NCI-H1105 treated with DMSO at 0.1 percent for 48 hours (cell line): ENCODE measurements at regions not wholly inside any gene's neighbourhood (a gene's known extent, or its start where the extent isn't known, plus 50 kb on each side); places are given as distances from the start of the nearest gene placed in this dataset.
"Not testable (repeated sequence)": the region's sequence is repeated elsewhere in the genome, so short reads cannot be mapped to it uniquely, and the experiment has no call there.

ENCODE experiments used
- DNase-seq: peaks from one replicate; lab custom pipeline; 2025; lab: John Stamatoyannopoulos, UW

- DNase-seq: no peak
Measured at GRCh38 chr7:85716353-85716752, 529.5 kb upstream of the SEMA3D start.

- DNase-seq: no peak
Measured at GRCh38 chr7:85714951-85715350, 528.1 kb upstream of the SEMA3D start.

GRCh38 chr7:85714043-85714578 is 527.3 kb upstream of the SEMA3D start:
- DNase-seq: no peak

GRCh38 chr7:85713171-85713570 is 526.3 kb upstream of the SEMA3D start:
- no peak for DNase-seq

GRCh38 chr7:85711894-85712293 is 525.0 kb upstream of the SEMA3D start:
- DNase-seq: no peak

- no peak for DNase-seq
Measured at GRCh38 chr7:85710960-85711359, 524.1 kb upstream of the SEMA3D start.

- DNase-seq: no peak
Measured at GRCh38 chr7:85708221-85708620, 521.4 kb upstream of the SEMA3D start.

GRCh38 chr7:85705076-85705475 is 518.2 kb upstream of the SEMA3D start:
- no peak for DNase-seq

- DNase-seq: no peak
Measured at GRCh38 chr7:85703251-85704010, 516.6 kb upstream of the SEMA3D start.

GRCh38 chr7:85702348-85702747 is 515.5 kb upstream of the SEMA3D start:
- DNase-seq: no peak

GRCh38 chr7:85699482-85699881 is 512.6 kb upstream of the SEMA3D start:
- no peak for DNase-seq

GRCh38 chr7:85695533-85695932 is 508.7 kb upstream of the SEMA3D start:
- DNase-seq: no peak

- DNase-seq: no peak
Measured at GRCh38 chr7:85695041-85695440, 508.2 kb upstream of the SEMA3D start.

GRCh38 chr7:85693326-85693725 is 506.5 kb upstream of the SEMA3D start:
- DNase-seq: no peak

- no peak for DNase-seq
Measured at GRCh38 chr7:85688712-85689111, 501.9 kb upstream of the SEMA3D start.

GRCh38 chr7:85686401-85687181 is 499.7 kb upstream of the SEMA3D start:
- no peak for DNase-seq

GRCh38 chr7:85685901-85686300 is 499.0 kb upstream of the SEMA3D start:
- DNase-seq: no peak

- DNase-seq: no peak
Measured at GRCh38 chr7:85682833-85683620, 496.2 kb upstream of the SEMA3D start.

GRCh38 chr7:85681241-85681640 is 494.4 kb upstream of the SEMA3D start:
- no peak for DNase-seq

- not testable (repeated sequence) for DNase-seq
Measured at GRCh38 chr7:85675093-85675492, 488.2 kb upstream of the SEMA3D start.

- no peak for DNase-seq
Measured at GRCh38 chr7:85673876-85674275, 487.0 kb upstream of the SEMA3D start.

GRCh38 chr7:85669225-85669624 is 482.4 kb upstream of the SEMA3D start:
- no peak for DNase-seq
